Sigmoid colon (tissue), 4 donors: ENCODE measurements at regions not wholly inside any gene's neighbourhood (a gene's known extent, or its start where the extent isn't known, plus 50 kb on each side); places are given as distances from the start of the nearest gene placed in this dataset.

Experiments used
- EP300 ChIP-seq, 4 donors: sonication (generic); formaldehyde crosslinking; IDR thresholded peaks; one replicate each; pipeline ENCODE4 v1.6.1; 2017; ENCODE audit warnings: antibody characterized with exemption in 4 of 4
- POLR2AphosphoS5 ChIP-seq, 4 donors: sonication (generic); formaldehyde crosslinking; IDR thresholded peaks; one replicate each; pipeline ENCODE4 v1.6.1; 2017; ENCODE audit warnings: antibody characterized with exemption in 4 of 4
- TF ChIP-seq, protein P1 (sequence below), 4 experiments: fragments of 450-650 bp in 3 of 4; fragments of 200-600 bp in 1 of 4; IDR thresholded peaks; one replicate each; pipeline ENCODE4 v1.5.1; 2016 to 2019; ENCODE audit warnings: antibody characterized with exemption in 4 of 4, mild to moderate bottlenecking in 3 of 4, moderate library complexity in 2 of 4

DNA sequence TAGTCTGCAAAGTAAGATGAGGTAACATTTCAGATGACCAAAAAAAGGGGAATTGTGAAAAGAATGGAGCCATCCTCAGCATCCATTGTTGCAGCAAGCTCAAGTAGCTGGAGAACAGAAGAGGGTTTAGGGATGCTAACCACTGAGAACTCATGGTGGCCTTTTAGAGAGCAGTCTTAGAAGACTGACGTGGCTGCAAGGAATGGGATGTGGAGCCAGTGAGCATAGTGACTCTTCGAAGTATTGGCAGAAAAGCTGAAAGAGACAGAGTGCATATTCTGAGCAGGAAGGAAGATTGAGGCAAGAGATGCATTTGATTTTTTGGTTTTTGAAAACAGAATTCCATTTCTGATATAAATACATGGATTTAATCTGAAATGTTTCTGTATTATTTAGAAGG is 151.2 kb downstream of the UBE2E3 start:
- TF ChIP-seq, protein P1, sequence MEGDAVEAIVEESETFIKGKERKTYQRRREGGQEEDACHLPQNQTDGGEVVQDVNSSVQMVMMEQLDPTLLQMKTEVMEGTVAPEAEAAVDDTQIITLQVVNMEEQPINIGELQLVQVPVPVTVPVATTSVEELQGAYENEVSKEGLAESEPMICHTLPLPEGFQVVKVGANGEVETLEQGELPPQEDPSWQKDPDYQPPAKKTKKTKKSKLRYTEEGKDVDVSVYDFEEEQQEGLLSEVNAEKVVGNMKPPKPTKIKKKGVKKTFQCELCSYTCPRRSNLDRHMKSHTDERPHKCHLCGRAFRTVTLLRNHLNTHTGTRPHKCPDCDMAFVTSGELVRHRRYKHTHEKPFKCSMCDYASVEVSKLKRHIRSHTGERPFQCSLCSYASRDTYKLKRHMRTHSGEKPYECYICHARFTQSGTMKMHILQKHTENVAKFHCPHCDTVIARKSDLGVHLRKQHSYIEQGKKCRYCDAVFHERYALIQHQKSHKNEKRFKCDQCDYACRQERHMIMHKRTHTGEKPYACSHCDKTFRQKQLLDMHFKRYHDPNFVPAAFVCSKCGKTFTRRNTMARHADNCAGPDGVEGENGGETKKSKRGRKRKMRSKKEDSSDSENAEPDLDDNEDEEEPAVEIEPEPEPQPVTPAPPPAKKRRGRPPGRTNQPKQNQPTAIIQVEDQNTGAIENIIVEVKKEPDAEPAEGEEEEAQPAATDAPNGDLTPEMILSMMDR (IDR thresholded peaks at IDR 0.05): no peak
- TF ChIP-seq EP300 (IDR thresholded peaks at IDR 0.05) (no peak), POLR2AphosphoS5 (IDR thresholded peaks at IDR 0.05) (no peak)
